Stomach (tissue), 4 donors: ENCODE measurements at regions not wholly inside any gene's neighbourhood (a gene's known extent, or its start where the extent isn't known, plus 50 kb on each side); places are given as distances from the start of the nearest gene placed in this dataset.

Experiments used
- EP300 ChIP-seq: sonication (generic); formaldehyde crosslinking; IDR thresholded peaks from one replicate; pipeline ENCODE4 v1.6.1; 2017; ENCODE audit warnings: antibody characterized with exemption
- POLR2A ChIP-seq, 4 donors: fragments of 450-650 bp; IDR thresholded peaks; one replicate each; pipeline ENCODE4 v1.6.1; 2016; ENCODE audit warnings: antibody characterized with exemption in 4 of 4, control low read depth in 2 of 4, mild to moderate bottlenecking in 1 of 4, moderate library complexity in 1 of 4
- POLR2AphosphoS5 ChIP-seq, 3 donors: sonication (generic); formaldehyde crosslinking; IDR thresholded peaks; one replicate each; pipeline ENCODE4 v1.6.1; 2016; ENCODE audit warnings: antibody characterized with exemption in 3 of 3
- TF ChIP-seq, protein P1 (sequence below), 7 experiments: fragments of 450-650 bp in 4 of 7; fragments of 200-600 bp in 3 of 7; sonication (generic) in 3 of 7; IDR thresholded peaks; one replicate each; pipeline ENCODE4 v1.5.1; 2016 to 2019; ENCODE audit warnings: antibody characterized with exemption in 7 of 7, control low read depth in 2 of 7, mild to moderate bottlenecking in 1 of 7

- TF ChIP-seq, protein P1, sequence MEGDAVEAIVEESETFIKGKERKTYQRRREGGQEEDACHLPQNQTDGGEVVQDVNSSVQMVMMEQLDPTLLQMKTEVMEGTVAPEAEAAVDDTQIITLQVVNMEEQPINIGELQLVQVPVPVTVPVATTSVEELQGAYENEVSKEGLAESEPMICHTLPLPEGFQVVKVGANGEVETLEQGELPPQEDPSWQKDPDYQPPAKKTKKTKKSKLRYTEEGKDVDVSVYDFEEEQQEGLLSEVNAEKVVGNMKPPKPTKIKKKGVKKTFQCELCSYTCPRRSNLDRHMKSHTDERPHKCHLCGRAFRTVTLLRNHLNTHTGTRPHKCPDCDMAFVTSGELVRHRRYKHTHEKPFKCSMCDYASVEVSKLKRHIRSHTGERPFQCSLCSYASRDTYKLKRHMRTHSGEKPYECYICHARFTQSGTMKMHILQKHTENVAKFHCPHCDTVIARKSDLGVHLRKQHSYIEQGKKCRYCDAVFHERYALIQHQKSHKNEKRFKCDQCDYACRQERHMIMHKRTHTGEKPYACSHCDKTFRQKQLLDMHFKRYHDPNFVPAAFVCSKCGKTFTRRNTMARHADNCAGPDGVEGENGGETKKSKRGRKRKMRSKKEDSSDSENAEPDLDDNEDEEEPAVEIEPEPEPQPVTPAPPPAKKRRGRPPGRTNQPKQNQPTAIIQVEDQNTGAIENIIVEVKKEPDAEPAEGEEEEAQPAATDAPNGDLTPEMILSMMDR (IDR thresholded peaks at IDR 0.05) = no peak
- no peak for TF ChIP-seq EP300
- TF ChIP-seq POLR2AphosphoS5 (IDR thresholded peaks at IDR 0.05) = no peak
- no peak for TF ChIP-seq POLR2A (IDR thresholded peaks at IDR 0.05)
These were observed 114.1 kb downstream of the NRN1 start for GRCh38 chr6:5892669-5893068.
